KBM-7 (cell line): ENCODE measurements at regions not wholly inside any gene's neighbourhood (a gene's known extent, or its start where the extent isn't known, plus 50 kb on each side); places are given as distances from the start of the nearest gene placed in this dataset.

Experiments used
- DNase-seq: peaks from one replicate; pipeline ENCODE4 v3.0.0-alpha.2; 2015
- in situ Hi-C: fragments of 300-500 bp; cut with MboI; formaldehyde crosslinking; loops from 2 replicates; pipeline ENCODE4 v1.14.3; 2020; ENCODE audit warnings: low sequenced_read_pairs, low pct_unique_long_range_greater_than_20kb, mixed read lengths

DNA sequence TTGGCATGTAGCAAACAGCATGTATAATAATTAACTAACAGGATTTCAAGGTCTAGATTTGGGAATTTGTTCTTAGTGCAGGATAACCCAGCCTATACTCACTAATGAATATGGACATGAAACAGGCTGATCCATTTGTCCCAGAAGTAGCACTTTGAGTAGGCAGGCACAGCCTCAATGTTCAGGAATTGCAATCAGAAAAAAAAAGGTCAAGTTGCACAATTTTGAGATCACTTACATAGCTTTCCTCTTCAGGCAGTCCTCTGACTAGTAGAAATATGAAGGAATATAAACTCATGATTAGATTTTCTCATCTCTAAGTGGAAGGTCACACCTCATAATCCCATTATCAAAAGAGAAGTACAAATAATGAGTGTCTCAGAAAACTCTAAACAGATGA, 921.4 kb upstream of the CELF2 start:
- in situ Hi-C loops, result no loop called here
- DNase-seq, result no peak

DNA sequence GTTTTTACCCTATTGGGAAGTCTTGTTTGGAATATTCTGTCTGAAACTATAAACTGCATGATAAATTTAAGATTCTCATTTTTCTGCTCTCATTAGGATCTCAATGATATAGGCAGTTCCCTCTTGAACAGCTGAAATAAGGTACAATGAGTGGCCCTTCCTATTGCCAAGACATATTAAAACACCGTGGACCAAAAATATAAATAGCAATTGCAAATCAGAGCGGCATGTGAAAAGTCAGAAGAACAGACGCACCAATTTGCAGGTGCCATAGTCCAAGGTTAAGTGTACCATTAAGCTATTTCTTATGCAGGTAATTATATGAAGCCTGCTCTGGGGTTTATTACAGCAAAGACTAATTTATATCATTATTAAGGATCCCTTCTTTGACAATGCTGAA, 920.8 kb upstream of the CELF2 start:
- in situ Hi-C loops, result no loop called here
- DNase-seq, result no peak

DNA sequence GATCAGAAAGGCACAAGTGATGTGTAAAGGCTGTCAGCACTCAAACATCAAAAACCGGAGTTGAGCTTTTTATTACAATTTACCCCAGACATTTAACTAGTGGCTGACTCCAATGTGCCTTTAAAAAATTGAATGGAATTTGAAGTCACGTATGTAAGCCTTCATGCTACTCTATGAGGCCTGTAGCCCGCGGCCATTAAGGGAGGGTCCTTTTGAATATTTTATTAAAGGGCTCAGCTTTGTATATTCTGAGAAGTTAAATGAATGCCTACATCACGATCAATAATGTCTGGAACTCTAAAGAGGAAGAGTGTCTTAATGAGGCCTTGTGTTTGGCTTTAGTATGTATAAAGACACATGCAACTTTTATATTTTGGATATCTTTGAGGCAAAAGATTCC, 916.6 kb upstream of the CELF2 start:
- in situ Hi-C loops, result no loop called here
- no peak for DNase-seq

DNA sequence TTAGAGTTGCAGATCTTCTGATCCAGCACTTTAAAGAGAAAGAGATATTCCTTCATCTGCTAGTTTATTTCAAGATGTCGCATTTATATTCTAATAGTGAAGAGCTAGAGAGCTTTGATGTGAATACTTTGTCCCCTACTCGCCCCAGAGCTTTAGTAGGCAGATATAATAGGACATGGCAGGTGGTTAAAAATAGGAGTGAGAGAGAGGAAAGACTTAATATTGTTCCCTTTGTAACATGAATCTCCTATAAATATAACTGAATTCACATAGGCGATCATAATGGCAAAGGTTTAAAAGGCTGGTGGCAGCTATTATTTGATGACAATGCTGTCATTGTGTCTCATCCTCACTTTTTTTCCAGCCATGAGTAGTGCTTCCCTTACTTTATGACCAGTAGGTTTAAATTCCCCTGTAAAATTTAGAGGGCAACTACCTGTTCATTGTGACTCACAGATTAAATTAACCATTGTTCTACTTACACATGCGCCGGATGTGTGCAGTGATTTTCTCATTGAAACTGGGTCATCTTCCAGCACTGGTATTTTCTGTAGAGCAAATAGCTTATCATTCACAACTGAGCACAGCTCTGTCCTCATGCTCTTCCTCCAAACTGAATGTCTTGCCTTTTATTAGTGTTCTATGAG, 906.7 kb upstream of the CELF2 start:
- DNase-seq, result no peak
- in situ Hi-C loops, result no loop called here

DNA sequence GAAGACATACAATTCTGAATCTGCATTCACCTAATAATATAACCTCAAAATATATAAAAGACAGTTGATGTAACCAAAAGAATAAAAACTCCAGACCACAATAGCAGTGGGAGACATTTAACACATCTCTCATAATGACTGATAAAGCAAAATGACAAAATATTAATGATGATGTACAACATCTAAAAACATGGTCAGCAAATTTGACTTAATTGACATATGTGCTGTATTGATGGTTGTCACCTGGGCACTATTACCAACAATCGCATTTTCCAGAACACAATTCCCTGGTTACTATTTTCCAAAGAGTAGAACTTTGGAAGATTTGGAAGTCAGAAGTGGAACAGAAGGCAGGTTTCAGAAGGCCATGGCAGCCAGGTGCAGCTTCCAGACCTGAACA, 899.5 kb upstream of the CELF2 start:
- no peak for DNase-seq
- in situ Hi-C loops, result no loop called here

DNA sequence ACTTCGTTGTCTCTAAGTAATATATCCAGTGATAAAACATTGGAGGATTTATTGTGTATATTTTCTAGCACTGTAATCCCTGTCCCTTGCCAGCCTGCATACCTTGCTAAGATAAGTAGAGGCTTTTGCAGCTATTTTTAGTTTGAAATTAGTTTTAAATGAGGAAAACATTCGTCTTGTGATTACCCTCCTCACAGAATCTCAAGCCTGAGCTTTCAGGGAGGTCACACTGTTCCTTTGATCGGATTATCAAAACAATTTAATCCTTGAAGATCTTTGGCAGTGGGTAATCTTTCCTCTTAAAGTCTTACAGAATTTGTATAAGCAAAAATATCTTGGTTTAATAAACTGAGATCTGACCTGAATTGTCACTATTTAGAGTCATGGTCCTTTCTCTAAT, 897.0 kb upstream of the CELF2 start:
- in situ Hi-C loops, result no loop called here
- DNase-seq, result no peak

DNA sequence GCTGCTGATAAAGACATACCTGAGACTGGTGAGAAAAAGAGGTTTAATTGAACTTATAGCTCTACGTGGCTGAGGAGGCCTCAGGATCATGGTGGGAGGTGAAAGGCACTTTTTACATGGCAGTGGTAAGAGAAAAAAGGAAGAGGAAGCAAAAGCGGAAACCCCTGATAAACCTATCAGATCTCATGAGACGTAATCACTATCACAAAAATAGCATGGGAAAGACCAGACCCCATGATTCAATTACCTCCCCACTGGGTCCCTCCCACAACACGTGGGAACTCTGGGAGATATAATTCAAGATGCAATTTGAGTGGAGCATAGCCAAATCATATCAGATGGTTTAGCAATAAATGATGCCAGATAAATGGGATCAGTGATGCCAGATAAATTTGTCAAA, 892.0 kb upstream of the CELF2 start:
- in situ Hi-C loops, result no loop called here
- DNase-seq, result no peak

DNA sequence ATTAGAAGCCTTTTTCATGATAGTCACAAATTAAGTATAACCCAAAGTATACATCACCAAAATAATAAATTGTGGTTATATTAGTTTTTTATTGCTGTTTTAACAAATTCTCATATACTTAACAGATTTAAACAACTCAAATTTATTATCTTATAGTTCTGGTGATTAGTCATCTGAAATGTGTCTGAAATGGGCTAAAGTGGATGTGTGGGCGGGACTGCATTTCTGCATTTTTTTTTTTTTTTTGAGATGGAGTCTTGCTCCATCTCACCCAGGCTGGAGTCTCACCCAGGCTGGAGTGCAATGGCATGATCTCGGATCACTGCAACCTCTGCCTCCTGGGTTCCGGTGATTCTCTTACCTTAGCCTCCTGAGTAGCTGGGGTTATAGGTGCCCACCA, 891.5 kb upstream of the CELF2 start:
- no peak for DNase-seq
- in situ Hi-C loops, result no loop called here

DNA sequence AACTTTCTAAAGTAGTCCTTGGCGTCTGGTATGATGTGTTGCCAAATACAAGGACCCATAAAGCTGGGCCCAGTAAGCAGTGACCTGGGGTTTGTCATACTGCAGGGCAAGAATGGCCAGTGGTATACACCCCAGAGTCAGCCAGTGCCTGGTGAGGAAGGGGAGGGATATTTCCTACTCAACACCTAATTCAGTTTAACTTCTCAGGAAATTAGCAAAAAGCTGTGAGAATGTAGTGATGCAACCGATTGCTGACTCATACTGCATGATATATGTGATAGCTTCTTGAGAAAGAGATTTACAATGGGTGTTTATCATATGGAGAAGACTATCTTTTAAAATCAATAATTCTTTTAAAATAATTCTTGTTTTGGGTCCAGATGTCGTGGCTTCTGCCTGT, 889.3 kb upstream of the CELF2 start:
- in situ Hi-C loops, result no loop called here
- DNase-seq, result no peak

DNA sequence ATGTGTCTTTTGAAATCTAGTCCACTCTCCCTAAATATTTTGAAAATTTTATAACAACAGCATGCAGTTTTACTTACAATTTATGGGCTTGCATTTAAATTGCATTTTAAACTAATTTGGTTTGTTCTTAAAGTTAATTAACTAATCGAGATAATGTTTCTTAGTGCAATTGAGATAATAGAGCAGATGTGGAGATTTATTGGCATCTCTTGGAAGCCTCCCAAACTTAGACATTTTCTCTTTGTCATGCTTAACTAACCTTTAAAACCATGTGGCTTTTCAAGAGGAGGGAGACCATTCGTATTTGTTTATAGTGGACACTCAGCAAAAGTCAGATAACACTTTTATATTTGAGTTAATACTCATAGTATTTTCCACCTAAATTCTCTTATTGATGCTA, 887.0 kb upstream of the CELF2 start:
- in situ Hi-C loops, result no loop called here
- DNase-seq, result no peak

DNA sequence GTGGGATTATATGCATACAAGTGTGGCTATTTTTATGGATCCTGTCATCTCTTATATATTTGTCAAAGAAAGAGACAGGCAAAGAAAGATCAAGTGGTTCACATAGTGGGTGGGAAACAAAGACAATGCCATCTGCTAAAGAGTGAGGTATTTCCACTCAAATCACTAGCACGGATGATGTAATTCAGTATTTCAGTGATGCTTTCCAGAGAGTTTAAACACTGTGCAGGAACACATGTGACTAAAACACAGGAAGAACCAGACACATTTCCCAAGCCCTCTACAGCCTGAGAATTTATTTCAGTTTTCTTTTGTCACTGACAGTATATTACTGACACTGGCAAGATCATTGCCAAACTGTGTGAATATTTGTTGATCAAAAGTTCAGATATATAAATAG, 885.7 kb upstream of the CELF2 start:
- in situ Hi-C loops, result no loop called here
- no peak for DNase-seq

DNA sequence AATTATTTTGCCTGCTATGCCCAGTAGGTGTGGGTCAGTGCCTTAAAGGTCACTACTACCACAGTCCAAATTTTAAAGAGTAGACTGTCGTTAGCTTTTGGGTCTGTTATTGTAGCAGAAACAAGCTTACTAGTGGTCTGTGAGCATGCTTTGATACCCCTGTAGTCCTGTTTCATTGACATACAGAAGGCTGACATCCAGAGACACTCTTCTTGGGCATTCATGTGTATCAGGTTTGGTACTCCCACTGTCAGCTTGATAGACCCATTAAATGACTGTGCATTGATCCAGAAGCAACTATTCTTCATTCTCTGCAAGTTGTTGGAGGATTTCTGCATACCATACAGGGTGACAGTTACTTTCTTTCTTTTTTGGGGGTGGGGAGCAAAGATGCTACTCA, 884.4 kb upstream of the CELF2 start:
- DNase-seq, result no peak
- in situ Hi-C loops, result no loop called here

DNA sequence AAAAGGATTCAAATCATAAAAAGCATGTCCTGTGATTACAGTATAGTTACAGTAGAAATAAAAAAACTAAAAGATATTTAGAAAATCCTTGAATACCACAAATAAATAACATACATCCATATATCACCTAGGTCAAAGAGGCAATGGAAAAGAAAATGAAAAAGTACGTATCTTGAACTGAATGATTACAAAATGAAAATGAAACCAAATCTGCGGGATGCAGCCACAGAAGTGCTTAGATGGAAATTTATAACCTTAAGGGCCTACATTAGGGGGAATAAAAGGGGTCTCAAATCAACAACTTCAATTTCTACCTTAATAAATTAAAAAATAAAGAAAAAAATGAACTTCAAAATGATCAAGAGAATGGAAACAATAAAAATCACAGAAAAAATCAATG, 879.0 kb upstream of the CELF2 start:
- no peak for DNase-seq
- in situ Hi-C loops, result no loop called here

DNA sequence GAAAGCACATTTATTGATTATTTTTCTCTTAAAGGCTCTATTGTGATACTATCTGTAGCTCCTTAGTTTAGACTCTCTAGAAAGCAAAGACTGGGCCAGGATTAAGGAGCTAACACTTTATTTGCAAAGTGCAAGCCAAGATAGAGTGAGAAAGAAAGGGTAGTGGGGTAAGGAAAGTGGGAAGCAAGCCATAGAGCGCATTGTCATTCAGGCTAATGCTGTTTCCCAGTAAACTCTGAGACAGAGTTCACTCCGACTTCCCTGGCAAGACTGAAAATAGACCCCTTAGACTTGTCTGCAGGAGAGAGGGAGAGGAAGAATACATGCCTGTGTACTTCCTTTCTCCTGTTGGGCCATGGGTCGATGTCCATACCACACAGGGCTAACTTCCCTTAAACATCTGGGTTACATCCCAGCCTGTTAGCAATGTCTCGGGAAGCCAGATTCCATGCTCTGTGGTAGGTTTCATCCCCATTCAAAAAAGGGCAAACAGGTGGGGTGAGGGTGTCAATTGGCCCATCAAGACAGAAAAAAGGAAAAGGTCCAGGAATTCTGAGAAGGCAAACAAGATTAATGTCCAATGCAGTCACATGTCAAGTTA, 875.8 kb upstream of the CELF2 start:
- in situ Hi-C loops, result no loop called here
- DNase-seq, result no peak

DNA sequence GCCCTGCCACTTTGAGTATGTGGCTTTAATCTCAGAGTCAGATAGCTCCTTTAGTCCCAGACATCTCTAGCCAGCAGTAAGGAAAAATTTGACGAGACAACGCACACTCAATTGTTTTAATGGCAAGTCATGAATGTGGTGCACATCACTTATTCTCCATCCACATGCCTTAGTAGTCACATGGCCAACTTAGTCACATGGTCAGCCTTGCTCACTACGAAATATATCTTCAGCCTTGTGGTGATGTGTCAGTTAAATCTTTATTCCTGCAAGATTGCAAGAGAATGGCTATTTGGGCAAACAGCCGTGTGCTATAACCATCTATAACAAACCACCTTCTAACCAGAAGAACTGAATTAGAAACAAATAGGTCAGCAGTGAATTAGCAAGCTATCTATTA, 871.1 kb upstream of the CELF2 start:
- no peak for DNase-seq
- in situ Hi-C loops, result no loop called here

DNA sequence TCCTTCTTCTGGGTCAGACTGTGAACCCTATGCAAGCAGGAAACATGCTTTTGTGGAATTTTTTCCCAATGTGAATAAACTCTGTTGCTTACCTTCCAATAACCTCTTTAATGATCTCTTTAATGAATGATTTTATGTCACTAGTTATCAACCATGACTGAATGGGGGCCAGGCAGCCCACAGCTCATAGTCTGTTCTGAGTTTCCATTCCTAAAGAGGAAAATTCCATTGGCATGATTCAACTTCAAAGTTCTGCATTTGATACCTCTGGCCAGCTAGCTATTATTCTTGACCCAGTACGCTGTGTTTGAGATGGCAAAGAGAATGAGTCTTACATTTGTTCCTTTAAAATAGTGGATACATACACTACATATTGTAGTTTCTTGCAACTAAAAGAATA, 867.8 kb upstream of the CELF2 start:
- no peak for DNase-seq
- in situ Hi-C loops, result no loop called here

DNA sequence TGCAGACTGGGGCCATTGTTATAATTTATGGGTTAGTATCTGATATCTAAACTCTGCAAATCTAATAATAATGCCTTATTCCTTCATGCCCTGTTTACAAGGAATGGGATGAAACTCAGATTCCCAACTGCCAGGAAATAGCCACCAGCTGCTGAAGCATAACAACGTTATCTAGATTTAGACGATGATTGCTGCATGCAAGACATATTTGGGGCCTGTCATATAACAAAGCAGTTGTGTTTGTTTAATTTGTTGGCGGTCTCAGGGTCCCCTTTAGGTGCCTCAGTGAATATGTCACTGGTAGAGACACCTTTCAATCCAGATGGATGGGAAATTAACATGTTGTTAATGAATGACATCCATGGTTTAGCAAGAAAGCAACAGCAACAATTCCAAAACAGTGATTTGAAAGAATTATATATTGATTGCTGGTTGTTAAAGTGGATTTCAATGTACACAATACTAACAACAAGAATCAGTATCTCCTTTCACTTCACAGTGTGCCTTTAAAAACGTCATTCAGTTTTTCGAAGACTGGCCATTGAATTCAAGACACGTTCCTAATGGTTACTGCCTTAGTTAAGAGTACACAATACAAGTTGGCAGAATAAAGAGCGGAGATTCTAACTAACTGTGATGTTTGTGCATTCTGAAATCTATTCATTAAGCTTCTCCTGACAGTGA, 860.6 kb upstream of the CELF2 start:
- no peak for DNase-seq
- in situ Hi-C loops, result no loop called here

DNA sequence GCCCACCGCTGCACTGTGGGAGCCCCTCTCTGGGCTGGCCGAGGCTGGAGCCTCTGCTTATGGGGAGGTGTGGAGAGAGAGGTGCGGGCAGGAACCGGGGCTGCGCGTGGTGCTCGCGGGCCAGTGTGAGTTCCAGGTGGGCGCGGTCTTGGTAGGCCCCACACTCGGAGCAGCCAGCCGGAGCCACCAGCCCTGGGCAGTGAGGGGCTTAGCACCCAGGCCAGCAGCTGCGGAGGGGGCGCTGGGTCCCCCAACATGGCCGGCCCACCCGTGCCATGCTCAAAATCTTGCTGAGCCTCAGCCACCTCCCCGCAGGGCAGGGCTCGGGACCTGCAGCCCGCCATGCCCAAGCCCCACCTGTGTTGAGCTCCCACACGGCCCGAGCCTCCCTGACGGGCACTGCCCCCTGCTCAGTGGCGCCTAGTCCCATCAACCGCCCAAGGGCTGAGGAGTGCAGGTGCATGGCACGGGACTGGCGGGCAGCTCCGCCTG, 856.8 kb upstream of the CELF2 start:
- in situ Hi-C loops, result no loop called here
- no peak for DNase-seq

DNA sequence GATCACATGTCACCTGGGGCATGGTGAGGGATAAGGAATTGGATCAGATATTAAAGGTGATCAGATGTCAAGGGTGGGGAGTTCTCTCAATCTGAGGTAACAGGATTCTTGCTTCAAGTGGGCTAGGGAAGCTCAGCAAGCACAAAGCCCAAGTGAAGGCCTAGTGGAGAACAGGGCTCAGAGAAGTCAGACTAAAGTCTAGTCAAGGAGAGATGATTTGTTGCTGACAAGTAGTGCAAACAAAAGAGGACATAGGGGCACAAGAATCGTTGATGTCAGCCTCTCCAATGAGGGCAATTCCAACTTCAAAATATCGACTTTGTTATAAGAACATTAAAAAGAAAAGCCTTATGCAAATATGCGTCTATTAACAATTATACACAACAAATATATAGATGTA, 852.8 kb upstream of the CELF2 start:
- no peak for DNase-seq
- in situ Hi-C loops, result no loop called here

DNA sequence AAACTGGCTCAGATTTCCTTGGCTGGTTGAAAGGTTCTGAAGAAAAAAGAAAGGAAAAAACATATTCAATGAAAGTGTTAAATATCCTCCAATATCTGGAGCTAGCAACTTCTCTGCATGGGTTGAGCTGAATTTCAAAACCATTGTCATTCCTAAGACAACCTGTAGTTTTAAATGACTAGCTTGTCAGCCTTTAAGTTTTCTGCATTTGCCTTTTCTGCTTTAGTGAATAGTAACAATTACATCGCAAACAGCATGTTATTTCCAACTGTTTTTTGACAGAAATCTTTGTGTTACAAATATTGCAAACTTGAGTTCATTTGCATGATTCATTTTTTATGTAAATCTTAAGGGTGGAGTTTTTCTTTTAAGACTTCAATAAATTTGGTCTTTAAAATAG, 852.3 kb upstream of the CELF2 start:
- in situ Hi-C loops, result no loop called here
- DNase-seq, result no peak

DNA sequence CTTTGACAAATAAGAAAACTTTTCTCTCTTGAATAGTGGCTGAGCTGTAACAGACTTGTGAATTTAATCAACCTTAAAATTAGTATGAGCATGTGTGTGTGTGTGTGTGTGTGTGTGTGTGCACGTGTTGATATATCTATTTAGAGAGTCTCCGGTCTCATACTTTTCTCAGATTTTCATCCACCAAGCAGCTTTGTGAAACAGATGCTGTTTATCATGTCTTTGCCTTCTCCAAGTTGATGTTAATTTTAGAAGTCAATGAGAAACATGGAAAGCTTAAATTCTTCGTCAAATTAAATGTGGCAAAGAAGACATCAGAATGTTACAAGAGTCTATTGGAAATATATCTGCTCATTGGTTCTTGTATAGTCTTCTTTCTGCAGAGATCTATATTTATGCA, 839.2 kb upstream of the CELF2 start:
- in situ Hi-C loops, result no loop called here

More for the DNA sequence above, 839.2 kb upstream of the CELF2 start:
- DNase-seq, result no peak
